ENCODE measurements at regions not wholly inside any gene's neighbourhood (a gene's known extent, or its start where the extent isn't known, plus 50 kb on each side); places are given as distances from the start of the nearest gene placed in this dataset.

- TF ChIP-seq CTCF (conservative IDR thresholded peaks at IDR 0.05): no peak
- H3K36me3 Mint-ChIP-seq (ENCODE audit: low read depth): peaks cover 4% of the 10 kb centered on the region
- H3K27ac Mint-ChIP-seq (ENCODE audit: unreplicated experiment): no peak overlapping the region
- no peak for DNase-seq (ENCODE audit: low read depth, low spot score)
- no peak overlapping the region for H3K4me3 Mint-ChIP-seq
- no peaks in the 10 kb centered on the region for H3K27me3 Mint-ChIP-seq (ENCODE audit: low read depth)
- peaks cover 13% of the 10 kb centered on the region for H3K4me1 Mint-ChIP-seq
- peaks cover 4% of the 10 kb centered on the region for H3K9me3 Mint-ChIP-seq
Measured at GRCh38 chr5:82334085-82334692, 56.0 kb upstream of the RPS23 start.

- DNase-seq (ENCODE audit: low read depth, low spot score): no peak
- Mint-ChIP-seq H3K36me3 (ENCODE audit: low read depth) (peaks cover 4% of the 10 kb centered on the region), H3K4me1 (peaks cover 8% of the 10 kb centered on the region), H3K27ac (ENCODE audit: unreplicated experiment) (no peak overlapping the region), H3K4me3 (no peak overlapping the region), H3K27me3 (ENCODE audit: low read depth) (no peaks in the 10 kb centered on the region), H3K9me3 (peaks cover 4% of the 10 kb centered on the region)
- TF ChIP-seq CTCF (conservative IDR thresholded peaks at IDR 0.05): no peak
Measured at GRCh38 chr5:82332886-82333615, 54.9 kb upstream of the RPS23 start.

GRCh38 chr5:82332064-82332855, 54.1 kb upstream of the RPS23 start:
- Mint-ChIP-seq H3K27ac (ENCODE audit: unreplicated experiment) (no peak overlapping the region), H3K4me1 (peaks cover 5% of the 10 kb centered on the region), H3K27me3 (ENCODE audit: low read depth) (no peaks in the 10 kb centered on the region), H3K36me3 (ENCODE audit: low read depth) (peaks cover 4% of the 10 kb centered on the region), H3K9me3 (peaks cover 4% of the 10 kb centered on the region), H3K4me3 (no peak overlapping the region)
- no peak for TF ChIP-seq CTCF (conservative IDR thresholded peaks at IDR 0.05)
- no peak for DNase-seq (ENCODE audit: low read depth, low spot score)

GRCh38 chr5:82331557-82331956, 53.4 kb upstream of the RPS23 start:
- peaks cover 4% of the 10 kb centered on the region for H3K36me3 Mint-ChIP-seq (ENCODE audit: low read depth)
- H3K4me3 Mint-ChIP-seq: no peak overlapping the region
- no peak for TF ChIP-seq CTCF (conservative IDR thresholded peaks at IDR 0.05)
- DNase-seq (ENCODE audit: low read depth, low spot score): no peak
- H3K9me3 Mint-ChIP-seq: peaks cover 4% of the 10 kb centered on the region
- no peaks in the 10 kb centered on the region for H3K27me3 Mint-ChIP-seq (ENCODE audit: low read depth)
- no peaks in the 10 kb centered on the region for H3K4me1 Mint-ChIP-seq
- no peak overlapping the region for H3K27ac Mint-ChIP-seq (ENCODE audit: unreplicated experiment)

GRCh38 chr5:82330530-82331270, 52.5 kb upstream of the RPS23 start:
- Mint-ChIP-seq H3K4me3 (no peak overlapping the region), H3K36me3 (ENCODE audit: low read depth) (peaks cover 4% of the 10 kb centered on the region), H3K27ac (ENCODE audit: unreplicated experiment) (no peak overlapping the region), H3K27me3 (ENCODE audit: low read depth) (no peaks in the 10 kb centered on the region), H3K9me3 (peaks cover 4% of the 10 kb centered on the region), H3K4me1 (no peaks in the 10 kb centered on the region)
- DNase-seq (ENCODE audit: low read depth, low spot score): no peak
- no peak for TF ChIP-seq CTCF (conservative IDR thresholded peaks at IDR 0.05)

Data from neural crest cell (in vitro differentiated cells).